Psoas muscle (tissue), 7 donors: ENCODE measurements at regions not wholly inside any gene's neighbourhood (a gene's known extent, or its start where the extent isn't known, plus 50 kb on each side); places are given as distances from the start of the nearest gene placed in this dataset.

ENCODE experiments used
- ATAC-seq, 4 donors: fragments of 200-7000 bp; cut with Tn5 transposase; one replicate each; pipeline ENCODE4 v1.9.1; 2020; ENCODE audit warnings: moderate library complexity in 3 of 4, mild to moderate bottlenecking in 2 of 4
- DNase-seq, 2 donors: peaks; one replicate each; pipeline ENCODE4 v3.0.0-alpha.2; 2020
- H3K27ac ChIP-seq: fragments of 200-600 bp; one replicate; pipeline ENCODE4 v1.8.0; 2022
- H3K27me3 ChIP-seq, 3 donors: fragments of 200-600 bp in 1 of 3; one replicate each; pipeline versions ENCODE4 v1.6.1 to v1.8.0; 2013 to 2022; ENCODE audit warnings: low read length in 2 of 3, mild to moderate bottlenecking in 2 of 3, moderate library complexity in 1 of 3; ENCODE audit not compliant: insufficient read depth in 3 of 3
- H3K36me3 ChIP-seq, 2 donors: fragments of 200-600 bp in 1 of 2; one replicate each; pipeline versions ENCODE4 v1.6.1 to v1.8.0; 2013 to 2022; ENCODE audit warnings: low read depth in 1 of 2, mild to moderate bottlenecking in 1 of 2, moderate library complexity in 1 of 2; ENCODE audit not compliant: insufficient read depth in 1 of 2
- H3K4me1 ChIP-seq: fragments of 200-600 bp; one replicate; pipeline ENCODE4 v1.8.0; 2022
- H3K4me3 ChIP-seq: fragments of 200-600 bp; one replicate; pipeline ENCODE4 v1.8.0; 2022; ENCODE audit warnings: mild to moderate bottlenecking
- H3K9me3 ChIP-seq: fragments of 200-600 bp; one replicate; pipeline ENCODE4 v1.8.0; 2022
- WGBS, 3 donors: extraction: QIAGEN DNeasy Blood & Tissue Kit; methylation state at CpG; one replicate each; pipeline versions ENCODE4 v1.1.6 to v1.1.7; 2013; 5-methylcytosine and 5-hydroxymethylcytosine counted together
- intact Hi-C, 2 donors: fragments of 100-400 bp; cut with DNase I; formaldehyde crosslinking; loops; one replicate each; pipeline versions ENCODE4 v1.11.0 to v1.14.2; 2022
- TF ChIP-seq, protein P1 (sequence below): fragments of 200-600 bp; IDR thresholded peaks from one replicate; pipeline ENCODE4 v1.8.0; 2022; ENCODE audit warnings: antibody characterized with exemption
- donor health status: healthy with polysubstance abuse.
- donor health status: DM: no; HTN: no; CAD: no; lungs with moderate emphysema.
- donor health status: Bipolar disorder and iron deficiency.
- donor health status: healthy.
- donor health status: DM: yes; HTN: yes; CAD: no.
- donor health status: DM: no; HTN: no; CAD: no.
- donor health status: DM: yes; HTN: yes; CAD: no.

DNA sequence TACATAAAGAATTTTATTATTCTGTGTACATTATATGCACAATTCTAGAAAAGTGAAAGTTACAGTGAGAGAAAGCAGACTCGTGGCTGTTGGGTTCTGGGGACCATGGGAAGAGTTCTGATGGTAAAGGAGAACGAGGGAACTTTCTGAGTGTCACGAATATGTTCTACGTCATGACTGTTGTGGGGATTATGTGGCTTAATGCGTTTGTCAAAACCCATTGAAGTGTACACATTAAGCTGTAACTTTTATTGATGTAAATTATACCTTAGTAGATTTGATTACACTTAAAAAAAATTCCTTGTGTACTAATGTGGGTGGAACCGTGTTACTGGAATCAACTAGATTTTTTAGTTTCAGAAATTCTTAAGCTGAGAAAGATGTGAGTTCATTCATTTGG, 426.1 kb downstream of the DSC3 start:
- Histone ChIP-seq H3K9me3 (no peaks in the 10 kb centered on the region), H3K4me3 (no peak overlapping the region), H3K4me1 (no peaks in the 10 kb centered on the region), H3K27me3 (no peaks in the 10 kb centered on the region), H3K36me3 (no peaks in the 10 kb centered on the region), H3K27ac (no peak overlapping the region)
- ATAC-seq (no peak), DNase-seq (no peak)
- TF ChIP-seq, protein P1, sequence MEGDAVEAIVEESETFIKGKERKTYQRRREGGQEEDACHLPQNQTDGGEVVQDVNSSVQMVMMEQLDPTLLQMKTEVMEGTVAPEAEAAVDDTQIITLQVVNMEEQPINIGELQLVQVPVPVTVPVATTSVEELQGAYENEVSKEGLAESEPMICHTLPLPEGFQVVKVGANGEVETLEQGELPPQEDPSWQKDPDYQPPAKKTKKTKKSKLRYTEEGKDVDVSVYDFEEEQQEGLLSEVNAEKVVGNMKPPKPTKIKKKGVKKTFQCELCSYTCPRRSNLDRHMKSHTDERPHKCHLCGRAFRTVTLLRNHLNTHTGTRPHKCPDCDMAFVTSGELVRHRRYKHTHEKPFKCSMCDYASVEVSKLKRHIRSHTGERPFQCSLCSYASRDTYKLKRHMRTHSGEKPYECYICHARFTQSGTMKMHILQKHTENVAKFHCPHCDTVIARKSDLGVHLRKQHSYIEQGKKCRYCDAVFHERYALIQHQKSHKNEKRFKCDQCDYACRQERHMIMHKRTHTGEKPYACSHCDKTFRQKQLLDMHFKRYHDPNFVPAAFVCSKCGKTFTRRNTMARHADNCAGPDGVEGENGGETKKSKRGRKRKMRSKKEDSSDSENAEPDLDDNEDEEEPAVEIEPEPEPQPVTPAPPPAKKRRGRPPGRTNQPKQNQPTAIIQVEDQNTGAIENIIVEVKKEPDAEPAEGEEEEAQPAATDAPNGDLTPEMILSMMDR: no peak
- intact Hi-C loops: no loop called here
- 33 to 38% (median 37%) methylated on average over 6 of the region's 6 CpGs for WGBS, 3 donors

DNA sequence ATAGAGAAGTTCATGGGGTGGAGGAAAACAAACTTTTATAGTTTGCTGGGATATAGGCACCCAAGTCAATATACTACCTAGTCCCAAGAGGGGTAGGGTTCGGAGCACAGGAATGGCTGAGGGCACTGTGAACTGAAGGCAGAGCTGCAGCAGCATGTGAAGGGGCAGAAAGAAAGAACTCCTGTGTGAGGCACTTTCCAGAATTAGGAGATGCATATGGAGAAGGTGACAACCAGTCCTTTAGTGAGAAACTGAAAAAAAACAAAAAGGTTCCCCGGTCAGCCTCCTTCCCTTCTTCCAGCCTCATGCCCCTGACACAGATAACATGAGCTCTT, 429.1 kb downstream of the DSC3 start:
- intact Hi-C loops: no loop called here
- H3K4me3 ChIP-seq: no peak overlapping the region
- H3K36me3 ChIP-seq: no peaks in the 10 kb centered on the region
- no peak overlapping the region for H3K27ac ChIP-seq
- 64 to 68% (median 67%) methylated on average over 2 of the region's 2 CpGs for WGBS, 3 donors
- H3K4me1 ChIP-seq: no peaks in the 10 kb centered on the region
- no peak for ATAC-seq
- TF ChIP-seq, protein P1: no peak
- no peaks in the 10 kb centered on the region for H3K27me3 ChIP-seq
- DNase-seq: no peak
- H3K9me3 ChIP-seq: no peaks in the 10 kb centered on the region

DNA sequence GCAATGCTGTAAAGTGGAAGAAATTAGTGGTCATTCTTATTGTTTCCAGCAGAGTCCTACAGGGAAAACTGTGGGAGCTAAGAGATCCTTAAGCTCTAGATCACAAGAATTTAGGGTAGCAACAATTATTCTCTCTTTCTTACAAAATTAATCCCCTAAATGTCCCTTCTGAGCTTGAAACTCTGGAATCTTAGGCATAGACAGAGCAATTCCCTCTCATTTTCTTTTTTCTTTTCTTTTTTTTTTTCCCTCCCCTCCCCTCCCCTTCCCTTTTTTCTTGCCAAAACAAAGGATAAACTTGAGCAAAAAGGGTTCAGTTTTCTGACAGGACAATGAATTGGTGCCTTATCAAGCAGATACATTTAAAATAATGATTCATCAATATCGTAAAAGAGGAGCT, 441.0 kb downstream of the DSC3 start:
- H3K4me1 ChIP-seq: no peaks in the 10 kb centered on the region
- no peak overlapping the region for H3K27ac ChIP-seq
- TF ChIP-seq, protein P1: no peak
- no peaks in the 10 kb centered on the region for H3K36me3 ChIP-seq
- intact Hi-C loops: no loop called here
- ATAC-seq: no peak
- DNase-seq: no peak
- no peak overlapping the region for H3K4me3 ChIP-seq
- 43 to 84% (median 76%) methylated on average over 1 of the region's 1 CpG for WGBS, 3 donors
- H3K27me3 ChIP-seq: no peaks in the 10 kb centered on the region
- H3K9me3 ChIP-seq: no peaks in the 10 kb centered on the region

DNA sequence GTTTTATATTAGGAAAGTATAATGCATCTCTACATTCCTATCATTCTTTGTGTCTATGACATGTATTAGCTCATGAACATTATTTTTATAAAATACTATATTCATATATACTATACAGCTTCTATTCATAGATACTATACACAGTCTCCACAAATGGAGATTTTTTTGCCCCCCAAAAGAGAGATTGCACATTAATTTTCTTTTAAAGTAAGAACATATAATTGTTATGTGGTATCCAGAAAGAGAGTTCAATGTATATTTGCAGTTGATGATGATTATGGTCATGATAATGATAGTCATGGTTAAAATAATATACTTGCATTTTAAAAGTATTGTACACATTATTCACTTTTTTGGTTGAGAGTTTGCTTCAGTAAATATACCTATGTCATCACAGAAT, 445.3 kb downstream of the DSC3 start:
- ATAC-seq: no peak
- no peak overlapping the region for H3K4me3 ChIP-seq
- TF ChIP-seq, protein P1: no peak

DNA sequence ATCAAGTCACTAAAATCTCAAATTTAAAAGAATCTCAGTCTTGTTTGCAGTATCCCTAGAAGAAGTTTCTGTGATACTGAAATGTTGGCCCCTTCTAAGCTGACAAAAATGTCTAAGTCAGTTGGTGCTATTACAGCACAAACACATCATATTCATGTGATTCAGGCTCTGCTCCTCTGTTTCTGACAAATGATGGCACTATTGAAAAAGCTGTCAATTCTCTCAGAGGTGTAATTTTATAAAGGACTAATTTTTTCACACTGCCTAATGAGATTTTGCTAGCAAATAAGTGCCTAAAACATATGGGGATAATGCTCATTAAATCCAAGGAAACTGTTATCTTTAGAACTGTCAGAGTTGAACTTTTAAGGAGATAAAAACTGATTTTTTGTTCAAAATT, 445.9 kb downstream of the DSC3 start:
- DNase-seq (no peak), ATAC-seq (no peak)
- Histone ChIP-seq H3K4me1 (no peaks in the 10 kb centered on the region), H3K36me3 (no peaks in the 10 kb centered on the region), H3K4me3 (no peak overlapping the region), H3K27ac (no peak overlapping the region), H3K9me3 (no peaks in the 10 kb centered on the region), H3K27me3 (no peaks in the 10 kb centered on the region)
- TF ChIP-seq, protein P1: no peak
- intact Hi-C loops: no loop called here

More for the DNA sequence above, 445.3 kb downstream of the DSC3 start:
- intact Hi-C loops: no loop called here
- H3K4me1 ChIP-seq: no peaks in the 10 kb centered on the region
- no peaks in the 10 kb centered on the region for H3K27me3 ChIP-seq
- H3K9me3 ChIP-seq: no peaks in the 10 kb centered on the region
- H3K27ac ChIP-seq: no peak overlapping the region
- H3K36me3 ChIP-seq: no peaks in the 10 kb centered on the region
- DNase-seq: no peak
